Prostate gland (tissue), 2 donors: ENCODE measurements at regions not wholly inside any gene's neighbourhood (a gene's known extent, or its start where the extent isn't known, plus 50 kb on each side); places are given as distances from the start of the nearest gene placed in this dataset.
"Not testable (repeated sequence)": the region's sequence is repeated elsewhere in the genome, so short reads cannot be mapped to it uniquely, and the experiment has no call there.

Experiments used
- DNase-seq: peaks from one replicate; pipeline ENCODE4 v3.0.0-alpha.2; 2019; ENCODE audit warnings: low spot score
- H3K27ac ChIP-seq, 2 donors: fragments of 200-600 bp; sonication (generic); 2 replicates each; pipeline ENCODE4 v1.5.1; 2017 to 2019
- H3K27me3 ChIP-seq: fragments of 200-600 bp; sonication (generic); replicated peaks from 2 replicates; pipeline ENCODE4 v1.5.1; 2019; ENCODE audit not compliant: insufficient read depth
- H3K36me3 ChIP-seq, 2 donors: fragments of 200-600 bp; sonication (generic); 1 replicate in 1 of 2; 2 replicates in 1 of 2; pipeline versions ENCODE4 v1.5.1 to v1.8.1; 2017 to 2019
- H3K4me1 ChIP-seq: fragments of 200-600 bp; sonication (generic); replicated peaks from 2 replicates; pipeline ENCODE4 v1.5.1; 2019
- H3K4me3 ChIP-seq, 2 donors: fragments of 200-600 bp; sonication (generic); 2 replicates each; pipeline ENCODE4 v1.5.1; 2017 to 2019
- H3K9me3 ChIP-seq: fragments of 200-600 bp; sonication (generic); 2 replicates; pipeline ENCODE4 v1.5.1; 2017
- CTCF ChIP-seq, 4 experiments: fragments of 200-600 bp in 2 of 4; fragments of 450-650 bp in 2 of 4; sonication (generic) in 2 of 4; IDR thresholded peaks; 1 replicate in 3 of 4; 2 replicates in 1 of 4; pipeline ENCODE4 v1.5.1; 2016 to 2019; ENCODE audit warnings: antibody characterized with exemption in 4 of 4, mild to moderate bottlenecking in 2 of 4, moderate library complexity in 2 of 4
- POLR2A ChIP-seq: fragments of 450-650 bp; IDR thresholded peaks from one replicate; pipeline ENCODE4 v1.6.1; 2016; ENCODE audit warnings: antibody characterized with exemption, mild to moderate bottlenecking
- POLR2AphosphoS5 ChIP-seq: sonication (generic); formaldehyde crosslinking; IDR thresholded peaks from one replicate; pipeline ENCODE4 v1.6.1; 2017; ENCODE audit warnings: antibody characterized with exemption
- WGBS: methylation state at CpG from one replicate; pipeline ENCODE4 v1.1.5; 2018; 5-methylcytosine and 5-hydroxymethylcytosine counted together
- intact Hi-C: fragments of 100-400 bp; cut with DNase I; formaldehyde crosslinking; loops from one replicate; pipeline ENCODE4 v1.14.2; 2022

- H3K4me1 ChIP-seq, result no peaks in the 10 kb centered on the region
- DNase-seq, result no peak
- no peak overlapping the region for H3K27ac ChIP-seq
- 78% methylated on average over 13 of the region's 15 CpGs for WGBS
- H3K9me3 ChIP-seq, result no peaks in the 10 kb centered on the region
- intact Hi-C loops, result no loop called here
- H3K4me3 ChIP-seq, result no peak overlapping the region
- no peaks in the 10 kb centered on the region for H3K27me3 ChIP-seq
- TF ChIP-seq CTCF (IDR thresholded peaks at IDR 0.05) (no peak), POLR2A (no peak), POLR2AphosphoS5 (no peak)
- H3K36me3 ChIP-seq, result no peaks in the 10 kb centered on the region
Measured at GRCh38 chr22:25318081-25318823, 98.8 kb downstream of the CRYBB2 start.

GRCh38 chr22:25327018-25327755 is 107.7 kb downstream of the CRYBB2 start:
- no peaks in the 10 kb centered on the region for H3K27me3 ChIP-seq
- H3K27ac ChIP-seq, result no peak overlapping the region
- intact Hi-C loops, result no loop called here
- H3K9me3 ChIP-seq, result no peaks in the 10 kb centered on the region
- H3K36me3 ChIP-seq, result no peaks in the 10 kb centered on the region
- 73% methylated on average over 17 of the region's 17 CpGs for WGBS
- no peaks in the 10 kb centered on the region for H3K4me1 ChIP-seq
- TF ChIP-seq POLR2AphosphoS5 (no peak), POLR2A (no peak), CTCF (IDR thresholded peaks at IDR 0.05) (no peak)
- no peak overlapping the region for H3K4me3 ChIP-seq
- DNase-seq, result no peak

- Histone ChIP-seq H3K4me3 (no peak overlapping the region), H3K4me1 (no peaks in the 10 kb centered on the region), H3K36me3 (no peaks in the 10 kb centered on the region), H3K27me3 (no peaks in the 10 kb centered on the region), H3K27ac (no peak overlapping the region), H3K9me3 (no peaks in the 10 kb centered on the region)
- intact Hi-C loops, result no loop called here
- DNase-seq, result no peak
- TF ChIP-seq CTCF (IDR thresholded peaks at IDR 0.05) (no peak), POLR2A (no peak), POLR2AphosphoS5 (no peak)
- WGBS, result 71% methylated on average over 4 of the region's 4 CpGs
Measured at GRCh38 chr22:25331050-25331449, 111.6 kb downstream of the CRYBB2 start.

GRCh38 chr22:25331911-25332310 is 112.5 kb downstream of the CRYBB2 start:
- H3K9me3 ChIP-seq, H3K36me3 ChIP-seq, H3K4me3 ChIP-seq, H3K27ac ChIP-seq, H3K4me1 ChIP-seq, intact Hi-C loops, H3K27me3 ChIP-seq, DNase-seq: not testable (repeated sequence)
- WGBS, result 96% methylated on average over 5 of the region's 5 CpGs

GRCh38 chr22:25332386-25332785 is 112.9 kb downstream of the CRYBB2 start:
- H3K4me1 ChIP-seq, result no peaks in the 10 kb centered on the region
- no peak overlapping the region for H3K27ac ChIP-seq
- H3K36me3 ChIP-seq, result no peaks in the 10 kb centered on the region
- intact Hi-C loops, result no loop called here
- no peak overlapping the region for H3K4me3 ChIP-seq
- DNase-seq, result no peak
- no peaks in the 10 kb centered on the region for H3K9me3 ChIP-seq
- 94% methylated on average over 11 of the region's 11 CpGs for WGBS
- TF ChIP-seq CTCF (IDR thresholded peaks at IDR 0.05) (no peak), POLR2AphosphoS5 (no peak), POLR2A (no peak)
- no peaks in the 10 kb centered on the region for H3K27me3 ChIP-seq
